Dendritic cell treated with granulocyte-macrophage colony-stimulating factor and Interleukin-4, amounts not matched to agents 40 ng/mL and 50 ng/mL, for 4 days (primary cell): ENCODE measurements at regions not wholly inside any gene's neighbourhood (a gene's known extent, or its start where the extent isn't known, plus 50 kb on each side); places are given as distances from the start of the nearest gene placed in this dataset.

Experiments
- H3K27ac Mint-ChIP-seq: one replicate; pipeline ENCODE4 v1.8.0; 2022; ENCODE audit warnings: mild to moderate bottlenecking, mixed read lengths
- H3K27me3 Mint-ChIP-seq: one replicate; pipeline ENCODE4 v1.8.0; 2022; ENCODE audit warnings: mild to moderate bottlenecking, mixed read lengths
- H3K36me3 Mint-ChIP-seq: one replicate; pipeline ENCODE4 v1.8.0; 2022; ENCODE audit warnings: low read depth, mixed read lengths
- H3K4me1 Mint-ChIP-seq: one replicate; pipeline ENCODE4 v1.8.0; 2022; ENCODE audit warnings: low read depth, mixed read lengths
- H3K4me3 Mint-ChIP-seq: one replicate; pipeline ENCODE4 v1.8.0; 2022; ENCODE audit warnings: mild to moderate bottlenecking, moderate library complexity, mixed read lengths
- H3K9me3 Mint-ChIP-seq: one replicate; pipeline ENCODE4 v1.8.0; 2022; ENCODE audit warnings: mixed read lengths
- intact Hi-C: fragments of 100-400 bp; cut with micrococcal nuclease; formaldehyde crosslinking; loops from one replicate; pipeline ENCODE4 v1.15.0; 2022

- no peaks in the 10 kb centered on the region for H3K4me1 Mint-ChIP-seq
- no peaks in the 10 kb centered on the region for H3K36me3 Mint-ChIP-seq
- intact Hi-C loops: no loop called here
- no peak overlapping the region for H3K27ac Mint-ChIP-seq
- H3K27me3 Mint-ChIP-seq: no peaks in the 10 kb centered on the region
- H3K4me3 Mint-ChIP-seq: no peak overlapping the region
- H3K9me3 Mint-ChIP-seq: no peaks in the 10 kb centered on the region
These were observed 234.6 kb upstream of the CDH7 start for GRCh38 chr18:65516209-65516608.

GRCh38 chr18:65498605-65499004 is 252.2 kb upstream of the CDH7 start:
- H3K27me3 Mint-ChIP-seq: no peaks in the 10 kb centered on the region
- intact Hi-C loops: no loop called here

GRCh38 chr18:65487569-65487968 is 263.2 kb upstream of the CDH7 start:
- H3K4me3 Mint-ChIP-seq: no peak overlapping the region
- H3K27me3 Mint-ChIP-seq: no peaks in the 10 kb centered on the region
- H3K27ac Mint-ChIP-seq: no peak overlapping the region
- H3K9me3 Mint-ChIP-seq: peaks cover 5% of the 10 kb centered on the region
- no peaks in the 10 kb centered on the region for H3K36me3 Mint-ChIP-seq
- intact Hi-C loops: no loop called here
- H3K4me1 Mint-ChIP-seq: no peaks in the 10 kb centered on the region

More at GRCh38 chr18:65498605-65499004, 252.2 kb upstream of the CDH7 start:
- Mint-ChIP-seq H3K27ac (no peak overlapping the region), H3K4me3 (no peak overlapping the region), H3K4me1 (no peaks in the 10 kb centered on the region), H3K36me3 (no peaks in the 10 kb centered on the region), H3K9me3 (no peaks in the 10 kb centered on the region)

- intact Hi-C loops: no loop called here
- Mint-ChIP-seq H3K27me3 (no peaks in the 10 kb centered on the region), H3K4me1 (no peaks in the 10 kb centered on the region), H3K36me3 (no peaks in the 10 kb centered on the region), H3K9me3 (no peaks in the 10 kb centered on the region), H3K4me3 (no peak overlapping the region), H3K27ac (no peak overlapping the region)
These were observed 273.4 kb upstream of the CDH7 start for GRCh38 chr18:65477455-65477854.

- Mint-ChIP-seq H3K27ac (no peak overlapping the region), H3K4me1 (no peaks in the 10 kb centered on the region), H3K9me3 (peaks cover 10% of the 10 kb centered on the region), H3K27me3 (no peaks in the 10 kb centered on the region), H3K36me3 (no peaks in the 10 kb centered on the region), H3K4me3 (no peak overlapping the region)
- intact Hi-C loops: no loop called here
These were observed 281.9 kb upstream of the CDH7 start for GRCh38 chr18:65468881-65469280.

- intact Hi-C loops: no loop called here
- H3K4me3 Mint-ChIP-seq: no peak overlapping the region
- H3K27ac Mint-ChIP-seq: no peak overlapping the region
- H3K27me3 Mint-ChIP-seq: no peaks in the 10 kb centered on the region
- peaks cover 15% of the 10 kb centered on the region for H3K9me3 Mint-ChIP-seq
- no peaks in the 10 kb centered on the region for H3K36me3 Mint-ChIP-seq
- H3K4me1 Mint-ChIP-seq: no peaks in the 10 kb centered on the region
These were observed 286.5 kb upstream of the CDH7 start for GRCh38 chr18:65464361-65464760.

DNA sequence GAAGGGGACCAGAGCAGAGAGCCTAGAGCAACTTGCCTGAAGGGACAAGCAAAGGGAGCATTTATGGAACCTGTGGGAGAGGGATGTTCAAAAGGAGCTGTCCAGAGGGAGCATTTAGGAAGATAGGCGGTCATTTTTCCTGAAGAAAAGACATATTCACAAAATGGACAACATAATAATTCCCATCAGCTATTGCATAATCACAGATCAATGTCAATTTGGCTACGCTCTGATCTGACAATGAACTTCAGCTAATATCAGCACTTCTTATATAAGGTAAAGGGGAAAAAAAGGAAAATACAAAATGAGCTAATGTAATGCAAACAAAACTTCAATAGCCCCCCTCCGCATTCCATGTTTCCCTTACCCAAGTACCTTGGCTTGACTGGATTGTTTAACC is 291.1 kb upstream of the CDH7 start:
- H3K36me3 Mint-ChIP-seq: no peaks in the 10 kb centered on the region
- no peaks in the 10 kb centered on the region for H3K27me3 Mint-ChIP-seq
- H3K4me1 Mint-ChIP-seq: no peaks in the 10 kb centered on the region
- intact Hi-C loops: no loop called here
- H3K4me3 Mint-ChIP-seq: no peak overlapping the region
- H3K9me3 Mint-ChIP-seq: peaks cover 10% of the 10 kb centered on the region
- H3K27ac Mint-ChIP-seq: no peak overlapping the region

DNA sequence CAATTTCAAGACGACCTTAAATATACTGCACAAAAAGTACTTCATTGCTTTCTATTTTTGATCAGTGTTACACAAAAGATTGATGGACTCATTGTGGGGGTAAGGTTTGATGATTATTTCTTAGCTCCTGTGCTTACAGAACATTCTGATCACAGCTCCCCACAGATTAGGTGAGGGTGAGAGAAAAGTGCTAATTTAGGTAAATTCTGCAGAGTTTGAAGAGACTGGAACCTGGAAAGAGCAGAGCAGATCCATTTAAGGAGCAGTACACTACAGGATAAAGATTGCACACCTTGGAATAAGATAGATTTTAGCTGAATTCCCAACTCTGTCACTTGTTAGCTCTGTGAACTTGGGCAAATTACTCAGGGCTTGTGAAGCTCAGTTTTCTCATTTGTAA is 291.9 kb upstream of the CDH7 start:
- Mint-ChIP-seq H3K27ac (no peak overlapping the region), H3K4me1 (no peaks in the 10 kb centered on the region), H3K36me3 (no peaks in the 10 kb centered on the region), H3K4me3 (no peak overlapping the region), H3K27me3 (no peaks in the 10 kb centered on the region), H3K9me3 (peaks cover 5% of the 10 kb centered on the region)
- intact Hi-C loops: no loop called here

GRCh38 chr18:65439188-65439587 is 311.6 kb upstream of the CDH7 start:
- H3K27me3 Mint-ChIP-seq: no peaks in the 10 kb centered on the region
- H3K4me3 Mint-ChIP-seq: no peak overlapping the region
- no peak overlapping the region for H3K27ac Mint-ChIP-seq
- intact Hi-C loops: no loop called here
- no peaks in the 10 kb centered on the region for H3K9me3 Mint-ChIP-seq
- H3K36me3 Mint-ChIP-seq: no peaks in the 10 kb centered on the region
- no peaks in the 10 kb centered on the region for H3K4me1 Mint-ChIP-seq

- intact Hi-C loops: no loop called here
- no peaks in the 10 kb centered on the region for H3K4me1 Mint-ChIP-seq
- no peak overlapping the region for H3K27ac Mint-ChIP-seq
- H3K27me3 Mint-ChIP-seq: no peaks in the 10 kb centered on the region
- H3K4me3 Mint-ChIP-seq: no peak overlapping the region
- no peaks in the 10 kb centered on the region for H3K9me3 Mint-ChIP-seq
- H3K36me3 Mint-ChIP-seq: no peaks in the 10 kb centered on the region
These were observed 314.4 kb upstream of the CDH7 start for GRCh38 chr18:65436430-65436829.

- Mint-ChIP-seq H3K27ac (no peak overlapping the region), H3K4me1 (no peaks in the 10 kb centered on the region), H3K9me3 (no peaks in the 10 kb centered on the region), H3K27me3 (no peaks in the 10 kb centered on the region), H3K36me3 (no peaks in the 10 kb centered on the region), H3K4me3 (no peak overlapping the region)
- intact Hi-C loops: no loop called here
These were observed 315.3 kb upstream of the CDH7 start for GRCh38 chr18:65435534-65435933.

DNA sequence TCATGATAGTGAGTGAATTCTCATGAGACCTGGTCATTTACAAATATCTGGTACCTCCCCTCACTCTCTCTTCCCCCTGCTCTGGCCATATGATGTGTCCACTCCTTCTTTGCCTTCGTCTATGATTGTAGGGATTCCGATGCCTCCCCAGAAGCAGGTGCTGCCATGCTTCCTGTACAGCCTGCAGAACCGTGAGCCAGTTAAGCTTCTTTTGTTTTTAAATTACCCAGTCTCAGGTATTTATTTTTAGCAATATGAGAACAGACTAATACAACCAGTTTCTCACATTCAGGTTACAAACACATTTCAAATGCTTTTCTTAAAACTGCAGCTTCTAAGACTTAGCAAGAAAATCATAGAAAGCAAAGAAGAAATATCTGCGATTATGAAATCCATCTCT is 321.2 kb upstream of the CDH7 start:
- Mint-ChIP-seq H3K27me3 (no peaks in the 10 kb centered on the region), H3K27ac (no peak overlapping the region), H3K4me3 (no peak overlapping the region), H3K9me3 (peaks cover 12% of the 10 kb centered on the region), H3K36me3 (no peaks in the 10 kb centered on the region), H3K4me1 (no peaks in the 10 kb centered on the region)
- intact Hi-C loops: no loop called here

DNA sequence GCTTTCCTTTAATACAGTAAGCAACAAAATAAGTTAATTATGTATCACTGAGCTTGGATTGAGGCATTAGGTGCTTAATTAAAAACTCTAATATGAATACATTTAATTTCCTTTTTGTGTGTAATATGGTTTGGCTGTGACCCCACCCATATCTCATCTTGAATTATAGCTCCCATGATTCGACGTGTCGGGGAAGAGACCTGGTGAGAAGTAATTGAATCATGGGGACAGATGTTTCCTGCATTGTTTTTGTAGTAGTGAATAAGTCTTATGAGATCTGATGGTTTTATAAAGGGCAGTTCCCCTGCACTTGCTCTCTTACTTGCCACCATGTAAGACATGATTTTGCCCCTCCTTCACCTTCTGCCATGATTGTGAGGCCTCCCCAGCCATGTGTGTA is 325.4 kb upstream of the CDH7 start:
- Mint-ChIP-seq H3K4me3 (no peak overlapping the region), H3K27ac (no peak overlapping the region), H3K36me3 (no peaks in the 10 kb centered on the region), H3K27me3 (no peaks in the 10 kb centered on the region), H3K4me1 (no peaks in the 10 kb centered on the region), H3K9me3 (peaks cover 12% of the 10 kb centered on the region)
- intact Hi-C loops: no loop called here

DNA sequence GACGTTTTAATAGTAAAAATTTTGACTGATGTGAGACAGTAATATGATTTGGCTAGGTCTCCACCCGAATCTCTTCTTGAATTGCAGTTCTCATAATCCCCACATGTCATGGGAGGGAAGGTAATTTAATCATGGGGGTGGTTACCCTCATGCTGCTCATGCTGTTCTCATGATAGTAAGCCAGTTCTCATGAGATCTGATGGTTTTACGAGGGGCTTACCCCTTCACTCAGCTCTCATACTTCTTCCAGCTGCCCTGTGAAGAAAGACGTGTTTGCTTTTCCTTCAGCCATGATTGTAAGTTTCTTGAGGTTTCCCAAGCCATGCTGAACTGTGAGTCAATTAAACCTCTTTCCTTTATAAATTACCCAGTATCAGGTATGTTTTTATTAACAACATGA is 327.0 kb upstream of the CDH7 start:
- no peaks in the 10 kb centered on the region for H3K36me3 Mint-ChIP-seq
- H3K4me1 Mint-ChIP-seq: no peaks in the 10 kb centered on the region
- H3K9me3 Mint-ChIP-seq: peaks cover 12% of the 10 kb centered on the region
- H3K27me3 Mint-ChIP-seq: no peaks in the 10 kb centered on the region
- H3K4me3 Mint-ChIP-seq: no peak overlapping the region
- H3K27ac Mint-ChIP-seq: no peak overlapping the region
- intact Hi-C loops: no loop called here

- H3K27ac Mint-ChIP-seq: no peak overlapping the region
- intact Hi-C loops: no loop called here
- H3K4me1 Mint-ChIP-seq: no peaks in the 10 kb centered on the region
- H3K4me3 Mint-ChIP-seq: no peak overlapping the region
- no peaks in the 10 kb centered on the region for H3K36me3 Mint-ChIP-seq
- H3K27me3 Mint-ChIP-seq: no peaks in the 10 kb centered on the region
- peaks cover 6% of the 10 kb centered on the region for H3K9me3 Mint-ChIP-seq
These were observed 328.2 kb upstream of the CDH7 start for GRCh38 chr18:65422544-65423136.
